MM.1S (cell line): ENCODE measurements at regions not wholly inside any gene's neighbourhood (a gene's known extent, or its start where the extent isn't known, plus 50 kb on each side); places are given as distances from the start of the nearest gene placed in this dataset.

Source experiments
- DNase-seq: peaks from one replicate; pipeline ENCODE4 v3.0.0-alpha.2; 2015
- H2AFZ ChIP-seq: fragments of 300-600 bp; sonication (generic); 2 replicates; pipeline ENCODE4 v1.6.0; 2016; ENCODE audit warnings: antibody characterized with exemption, low read length
- H3F3A ChIP-seq: fragments of 300-600 bp; sonication (generic); 2 replicates; pipeline ENCODE4 v1.6.1; 2016; ENCODE audit warnings: mild to moderate bottlenecking, antibody characterized with exemption, low read length, moderate library complexity, mixed read lengths; ENCODE audit not compliant: insufficient read depth
- H3K27ac ChIP-seq: fragments of 300-600 bp; sonication (generic); 2 replicates; pipeline ENCODE4 v1.5.1; 2016; ENCODE audit warnings: mild to moderate bottlenecking, low read length
- H3K27me3 ChIP-seq: fragments of 300-600 bp; sonication (generic); replicated peaks from 2 replicates; pipeline ENCODE4 v1.6.0; 2016; ENCODE audit warnings: low read length; ENCODE audit not compliant: insufficient read depth
- H3K36me3 ChIP-seq: fragments of 300-600 bp; sonication (generic); replicated peaks from 2 replicates; pipeline ENCODE4 v1.6.1; 2016; ENCODE audit warnings: mild to moderate bottlenecking, low read length, mixed read lengths; ENCODE audit not compliant: insufficient read depth
- H3K4me1 ChIP-seq: fragments of 300-600 bp; sonication (generic); 2 replicates; pipeline ENCODE4 v1.6.1; 2016; ENCODE audit warnings: low read length, mixed read lengths
- H3K4me2 ChIP-seq: fragments of 300-600 bp; sonication (generic); 2 replicates; pipeline ENCODE4 v1.6.0; 2016; ENCODE audit warnings: low read depth, low read length
- H3K4me3 ChIP-seq: fragments of 300-600 bp; sonication (generic); 2 replicates; pipeline ENCODE4 v1.5.1; 2016; ENCODE audit warnings: low read length, mixed read lengths
- H3K79me2 ChIP-seq: fragments of 300-600 bp; sonication (generic); 2 replicates; pipeline ENCODE4 v1.6.1; 2016; ENCODE audit warnings: mixed run types, low read length, mixed read lengths
- H3K9ac ChIP-seq: fragments of 300-600 bp; sonication (generic); 2 replicates; pipeline ENCODE4 v1.6.1; 2016; ENCODE audit warnings: low read length, mixed read lengths
- H3K9me2 ChIP-seq: fragments of 300-600 bp; sonication (generic); replicated peaks from 2 replicates; pipeline ENCODE4 v1.6.1; 2016; ENCODE audit warnings: mild to moderate bottlenecking, low read length, mixed read lengths; ENCODE audit not compliant: insufficient read depth
- H3K9me3 ChIP-seq: fragments of 300-600 bp; sonication (generic); replicated peaks from 2 replicates; pipeline ENCODE4 v1.6.1; 2016; ENCODE audit warnings: mild to moderate bottlenecking, low read length, mixed read lengths; ENCODE audit not compliant: insufficient read depth
- H4K20me1 ChIP-seq: fragments of 300-600 bp; sonication (generic); 2 replicates; pipeline ENCODE4 v1.6.1; 2016; ENCODE audit warnings: mild to moderate bottlenecking, low read length, moderate library complexity, mixed read lengths; ENCODE audit not compliant: insufficient read depth
- CTCF ChIP-seq: fragments of 300-600 bp; sonication (generic); IDR thresholded peaks from 2 replicates; pipeline ENCODE4 v1.5.1; 2016; ENCODE audit warnings: antibody characterized with exemption, low read length, mixed read lengths
- EZH2 ChIP-seq: fragments of 300-600 bp; sonication (generic); optimal IDR thresholded peaks from 2 replicates; pipeline ENCODE3; 2017; ENCODE audit warnings: low read depth, mild to moderate bottlenecking, antibody characterized with exemption, low read length, mixed read lengths
- EZH2phosphoT487 ChIP-seq: fragments of 300-600 bp; sonication (generic); IDR thresholded peaks from 2 replicates; pipeline ENCODE4 v1.6.1; 2018; ENCODE audit warnings: antibody characterized with exemption, low read length

- H4K20me1 ChIP-seq = no peaks in the 10 kb centered on the region
- DNase-seq = no peak
- no peaks in the 10 kb centered on the region for H3F3A ChIP-seq
- no peaks in the 10 kb centered on the region for H3K79me2 ChIP-seq
- H3K4me2 ChIP-seq = no peak overlapping the region
- no peak for TF ChIP-seq CTCF
- TF ChIP-seq EZH2phosphoT487 = no peak
- TF ChIP-seq EZH2 = no peak
- no peak overlapping the region for H3K4me3 ChIP-seq
- H2AFZ ChIP-seq = no peak overlapping the region
- H3K4me1 ChIP-seq = no peaks in the 10 kb centered on the region
- no peak overlapping the region for H3K27ac ChIP-seq
- H3K9me2 ChIP-seq = no peaks in the 10 kb centered on the region
- no peaks in the 10 kb centered on the region for H3K27me3 ChIP-seq
- H3K36me3 ChIP-seq = no peaks in the 10 kb centered on the region
- no peaks in the 10 kb centered on the region for H3K9me3 ChIP-seq
- no peak overlapping the region for H3K9ac ChIP-seq
Measured at GRCh38 chr3:70608434-70608833, 296.0 kb upstream of the MDFIC2 start.

- H3F3A ChIP-seq = no peaks in the 10 kb centered on the region
- no peak for TF ChIP-seq EZH2
- TF ChIP-seq CTCF = no peak
- no peak for TF ChIP-seq EZH2phosphoT487
- H3K4me2 ChIP-seq = no peak overlapping the region
- H2AFZ ChIP-seq = no peak overlapping the region
- no peaks in the 10 kb centered on the region for H3K27me3 ChIP-seq
- H3K9me2 ChIP-seq = no peaks in the 10 kb centered on the region
- no peaks in the 10 kb centered on the region for H4K20me1 ChIP-seq
- no peaks in the 10 kb centered on the region for H3K79me2 ChIP-seq
- DNase-seq = no peak
- H3K36me3 ChIP-seq = no peaks in the 10 kb centered on the region
- no peak overlapping the region for H3K27ac ChIP-seq
- no peaks in the 10 kb centered on the region for H3K9me3 ChIP-seq
- H3K4me1 ChIP-seq = no peaks in the 10 kb centered on the region
- no peak overlapping the region for H3K9ac ChIP-seq
- no peak overlapping the region for H3K4me3 ChIP-seq
Measured at GRCh38 chr3:70607469-70607868, 295.0 kb upstream of the MDFIC2 start.

- H2AFZ ChIP-seq = no peak overlapping the region
- H3K36me3 ChIP-seq = no peaks in the 10 kb centered on the region
- no peak overlapping the region for H3K27ac ChIP-seq
- no peaks in the 10 kb centered on the region for H3K79me2 ChIP-seq
- H3K9me3 ChIP-seq = no peaks in the 10 kb centered on the region
- H3K4me2 ChIP-seq = no peak overlapping the region
- no peaks in the 10 kb centered on the region for H3F3A ChIP-seq
- H3K4me1 ChIP-seq = no peaks in the 10 kb centered on the region
- H4K20me1 ChIP-seq = no peaks in the 10 kb centered on the region
- no peak overlapping the region for H3K9ac ChIP-seq
- no peak overlapping the region for H3K4me3 ChIP-seq
- DNase-seq = no peak
- no peaks in the 10 kb centered on the region for H3K9me2 ChIP-seq
- TF ChIP-seq EZH2phosphoT487 (no peak), EZH2 (no peak), CTCF (no peak)
- no peaks in the 10 kb centered on the region for H3K27me3 ChIP-seq
Measured at GRCh38 chr3:70606018-70606417, 293.6 kb upstream of the MDFIC2 start.
